Immature natural killer cell (primary cell): ENCODE measurements at regions not wholly inside any gene's neighbourhood (a gene's known extent, or its start where the extent isn't known, plus 50 kb on each side); places are given as distances from the start of the nearest gene placed in this dataset.
"Not testable (repeated sequence)": the region's sequence is repeated elsewhere in the genome, so short reads cannot be mapped to it uniquely, and the experiment has no call there.

Experiments used
- DNase-seq, 3 donors: peaks; one replicate each; pipeline ENCODE4 v3.0.0; 2022; ENCODE audit warnings: mixed read lengths in 1 of 3
- H3K27ac Mint-ChIP-seq, 6 donors: one replicate each; pipeline ENCODE4 v1.8.0; 2020; ENCODE audit warnings: mixed read lengths in 6 of 6, mild to moderate bottlenecking in 5 of 6, inconsistent platforms in 4 of 6, moderate library complexity in 3 of 6
- H3K27me3 Mint-ChIP-seq, 3 donors: one replicate each; pipeline ENCODE4 v1.8.0; 2020 to 2021; ENCODE audit warnings: low read depth in 3 of 3, mild to moderate bottlenecking in 3 of 3, mixed read lengths in 3 of 3, moderate library complexity in 3 of 3, inconsistent platforms in 1 of 3
- H3K36me3 Mint-ChIP-seq, 3 donors: one replicate each; pipeline ENCODE4 v1.8.0; 2020; ENCODE audit warnings: mixed read lengths in 3 of 3, inconsistent platforms in 2 of 3, mild to moderate bottlenecking in 2 of 3
- H3K4me1 Mint-ChIP-seq, 2 donors: one replicate each; pipeline ENCODE4 v1.8.0; 2020; ENCODE audit warnings: inconsistent platforms in 2 of 2, mild to moderate bottlenecking in 2 of 2, mixed read lengths in 2 of 2, moderate library complexity in 1 of 2
- H3K4me3 Mint-ChIP-seq, 5 donors: one replicate each; pipeline ENCODE4 v1.8.0; 2020; ENCODE audit warnings: mild to moderate bottlenecking in 5 of 5, mixed read lengths in 5 of 5, inconsistent platforms in 3 of 5, moderate library complexity in 3 of 5
- H3K9me3 Mint-ChIP-seq, 6 donors: one replicate each; pipeline ENCODE4 v1.8.0; 2020; ENCODE audit warnings: mild to moderate bottlenecking in 6 of 6, mixed read lengths in 6 of 6, inconsistent platforms in 4 of 6, moderate library complexity in 3 of 6

DNA sequence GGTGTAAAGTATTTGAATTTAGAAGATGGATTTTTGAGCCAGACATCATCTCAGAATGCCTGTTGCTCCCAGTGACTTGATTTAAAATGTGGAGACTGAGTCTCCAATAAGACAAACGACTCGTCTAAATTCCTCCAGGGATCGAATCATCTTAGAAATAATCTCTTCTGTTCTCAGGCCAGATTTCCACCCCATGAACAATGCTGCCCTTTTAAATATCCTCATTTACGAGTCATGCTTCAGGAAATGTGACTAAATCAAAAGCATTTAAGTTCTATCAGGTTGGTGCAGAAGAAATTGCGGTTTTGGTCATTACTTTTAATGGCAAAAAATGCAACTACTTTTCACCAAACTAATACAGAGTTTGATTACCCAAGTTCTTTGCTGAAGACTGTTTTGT is 684.6 kb upstream of the SOX11 start:
- Mint-ChIP-seq H3K27ac (no peak overlapping the region), H3K36me3 (no peaks in the 10 kb centered on the region), H3K27me3 (peaks cover 0 to 2% (median 0%) of the 10 kb centered on the region in 3 donors), H3K9me3 (peaks cover 8 to 49% (median 22%) of the 10 kb centered on the region in 6 donors), H3K4me3 (no peak overlapping the region), H3K4me1 (no peaks in the 10 kb centered on the region)
- no peak for DNase-seq

DNA sequence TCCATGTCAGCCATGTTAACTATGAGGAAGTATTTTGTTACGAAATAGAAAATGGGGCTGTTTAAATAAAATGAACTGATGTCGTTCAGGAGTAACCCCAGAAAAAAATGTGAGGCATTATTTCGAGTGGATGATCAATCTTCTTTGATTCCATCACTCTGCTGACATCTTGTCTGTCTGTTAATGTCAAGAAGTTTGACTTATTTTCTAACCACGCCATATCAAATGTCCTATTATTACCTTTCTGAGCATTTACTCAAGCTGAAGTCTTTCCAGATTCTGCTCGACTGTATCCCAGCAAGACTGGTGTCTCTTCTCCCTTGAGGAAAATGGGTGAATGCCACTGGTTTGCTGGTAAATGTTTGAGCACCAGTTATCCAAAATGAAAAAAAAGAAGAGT is 672.9 kb upstream of the SOX11 start:
- Mint-ChIP-seq H3K4me1 (no peaks in the 10 kb centered on the region), H3K27ac (no peak overlapping the region), H3K9me3 (peaks cover 8 to 32% (median 25%) of the 10 kb centered on the region in 6 donors), H3K4me3 (no peak overlapping the region), H3K27me3 (peaks cover 0 to 14% (median 2%) of the 10 kb centered on the region in 3 donors), H3K36me3 (peaks cover 0 to 4% (median 0%) of the 10 kb centered on the region in 3 donors)
- no peak for DNase-seq

DNA sequence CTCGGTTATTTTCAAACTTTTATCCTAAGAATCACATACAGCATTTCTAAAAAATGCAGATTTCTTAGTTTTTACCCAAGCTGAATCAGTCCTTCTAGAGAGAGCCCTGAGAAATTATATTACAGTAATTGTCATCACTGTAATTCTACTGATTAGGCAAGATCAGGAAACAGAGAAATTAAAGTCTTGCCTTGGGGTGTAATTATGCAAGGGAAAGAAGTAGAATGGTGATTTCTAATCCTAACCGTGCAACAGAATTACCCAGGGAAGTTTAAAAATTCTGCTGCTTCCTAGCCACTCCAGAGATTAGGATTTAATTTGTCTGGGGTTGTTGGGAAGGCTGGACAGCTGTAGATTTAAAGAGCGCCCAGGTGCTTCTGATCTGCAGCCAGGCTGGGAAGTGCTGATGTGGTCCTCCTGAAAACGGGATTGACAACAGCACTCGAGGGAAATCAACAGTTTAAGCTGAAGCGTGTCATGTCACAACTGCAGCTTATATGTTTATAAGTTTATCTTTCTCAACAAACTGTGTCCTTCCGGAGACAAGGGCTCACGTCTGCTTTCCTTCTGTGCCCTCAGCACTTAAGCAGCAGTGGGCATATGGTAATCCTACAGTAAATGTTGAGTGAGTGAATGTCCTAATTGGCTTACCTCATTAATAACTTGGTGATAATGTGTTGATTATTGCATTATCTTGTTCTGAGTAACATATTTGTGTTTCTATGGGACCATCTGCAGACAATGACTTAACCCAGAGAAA is 671.9 kb upstream of the SOX11 start:
- peaks cover 8 to 31% (median 24%) of the 10 kb centered on the region in 6 donors for H3K9me3 Mint-ChIP-seq
- no peak overlapping the region for H3K27ac Mint-ChIP-seq
- no peak for DNase-seq
- peaks cover 0 to 14% (median 2%) of the 10 kb centered on the region in 3 donors for H3K27me3 Mint-ChIP-seq
- no peaks in the 10 kb centered on the region for H3K4me1 Mint-ChIP-seq
- no peak overlapping the region for H3K4me3 Mint-ChIP-seq
- H3K36me3 Mint-ChIP-seq = peaks cover 0 to 4% (median 0%) of the 10 kb centered on the region in 3 donors

DNA sequence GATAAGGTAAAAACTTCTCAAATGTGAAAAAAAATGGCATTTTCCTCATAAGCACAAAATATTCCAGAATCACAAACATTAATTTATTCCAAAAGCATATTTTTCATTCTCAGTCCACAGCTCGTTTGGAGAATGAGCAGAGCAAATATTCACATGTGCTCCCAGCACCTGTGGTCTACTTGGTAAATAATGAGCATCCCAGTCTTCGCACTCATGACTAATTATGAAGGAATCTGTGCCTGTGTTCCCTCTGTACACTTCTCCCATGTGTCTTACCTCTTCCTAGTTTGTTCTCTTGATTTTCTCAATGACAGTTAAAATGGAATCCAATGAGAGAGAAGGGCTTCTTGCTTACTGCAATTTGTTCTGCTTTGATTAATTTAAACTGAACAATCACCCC is 671.0 kb upstream of the SOX11 start:
- Mint-ChIP-seq H3K27me3 (peaks cover 0 to 12% (median 2%) of the 10 kb centered on the region in 3 donors), H3K36me3 (peaks cover 0 to 4% (median 0%) of the 10 kb centered on the region in 3 donors), H3K4me3 (no peak overlapping the region), H3K4me1 (no peaks in the 10 kb centered on the region), H3K9me3 (peaks cover 8 to 33% (median 24%) of the 10 kb centered on the region in 6 donors), H3K27ac (no peak overlapping the region)
- DNase-seq = no peak

DNA sequence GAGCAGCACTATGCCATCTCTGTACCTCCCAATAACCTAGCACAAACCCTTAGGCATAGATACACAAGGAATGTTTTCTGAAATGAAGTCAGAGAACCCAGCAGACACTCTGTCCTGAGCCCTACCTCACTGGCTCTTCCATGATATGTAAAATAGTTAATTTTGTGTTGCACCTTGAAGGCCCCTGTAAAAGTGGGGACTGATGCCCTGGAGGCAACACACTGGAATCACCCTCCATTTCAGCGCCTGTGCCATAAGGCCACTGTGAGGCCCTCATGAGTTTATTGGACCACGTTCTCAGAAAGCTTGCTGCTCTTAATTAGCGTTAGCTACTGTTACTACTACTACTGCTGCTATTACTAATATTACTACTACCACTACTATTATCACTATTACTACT is 670.1 kb upstream of the SOX11 start:
- Mint-ChIP-seq H3K27ac (no peak overlapping the region), H3K9me3 (peaks cover 8 to 33% (median 23%) of the 10 kb centered on the region in 6 donors), H3K4me3 (no peak overlapping the region), H3K4me1 (no peaks in the 10 kb centered on the region), H3K27me3 (peaks cover 0 to 12% (median 2%) of the 10 kb centered on the region in 3 donors), H3K36me3 (peaks cover 0 to 4% (median 0%) of the 10 kb centered on the region in 3 donors)
- no peak for DNase-seq

DNA sequence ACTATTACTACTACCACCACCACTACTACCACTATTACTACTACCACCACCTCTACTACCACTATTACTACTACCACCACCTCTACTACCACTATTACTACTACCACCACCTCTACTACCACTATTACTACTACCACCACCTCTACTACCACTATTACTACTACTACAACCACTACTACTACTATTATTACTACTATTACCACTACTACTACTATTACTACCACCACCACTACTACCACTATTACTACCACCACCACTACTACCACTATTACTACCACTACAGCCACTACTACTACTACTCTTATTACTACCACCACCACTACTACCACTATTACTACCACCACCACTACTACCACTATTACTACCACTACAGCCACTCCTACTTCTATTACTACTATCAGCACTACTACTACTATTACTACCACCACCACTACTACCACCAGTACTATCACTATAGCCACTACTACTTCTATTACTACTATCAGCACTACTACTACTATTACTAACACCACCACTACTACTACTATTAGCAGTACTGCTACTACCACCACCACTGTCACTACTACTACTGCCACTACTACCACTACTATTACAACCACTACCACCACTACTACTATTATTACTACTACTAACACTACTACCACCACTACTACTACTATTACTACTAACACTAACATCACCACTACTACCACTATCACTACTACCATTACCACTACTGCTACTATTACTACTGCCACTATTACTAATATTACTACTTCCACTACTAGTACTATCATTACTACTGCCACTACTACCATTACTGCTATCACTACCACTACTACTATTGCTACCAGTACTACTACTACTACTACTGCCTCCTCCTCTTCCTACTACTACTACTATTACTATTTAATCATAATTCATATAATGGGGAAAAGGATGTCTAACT is 669.2 kb upstream of the SOX11 start:
- Mint-ChIP-seq H3K9me3 (peaks cover 8 to 33% (median 20%) of the 10 kb centered on the region in 6 donors), H3K27me3 (peaks cover 0 to 12% (median 2%) of the 10 kb centered on the region in 3 donors), H3K27ac (peak overlapping the region in 1 of 6 donors; percentile 9)
- DNase-seq, H3K4me1 Mint-ChIP-seq, H3K4me3 Mint-ChIP-seq, H3K36me3 Mint-ChIP-seq: not testable (repeated sequence)

DNA sequence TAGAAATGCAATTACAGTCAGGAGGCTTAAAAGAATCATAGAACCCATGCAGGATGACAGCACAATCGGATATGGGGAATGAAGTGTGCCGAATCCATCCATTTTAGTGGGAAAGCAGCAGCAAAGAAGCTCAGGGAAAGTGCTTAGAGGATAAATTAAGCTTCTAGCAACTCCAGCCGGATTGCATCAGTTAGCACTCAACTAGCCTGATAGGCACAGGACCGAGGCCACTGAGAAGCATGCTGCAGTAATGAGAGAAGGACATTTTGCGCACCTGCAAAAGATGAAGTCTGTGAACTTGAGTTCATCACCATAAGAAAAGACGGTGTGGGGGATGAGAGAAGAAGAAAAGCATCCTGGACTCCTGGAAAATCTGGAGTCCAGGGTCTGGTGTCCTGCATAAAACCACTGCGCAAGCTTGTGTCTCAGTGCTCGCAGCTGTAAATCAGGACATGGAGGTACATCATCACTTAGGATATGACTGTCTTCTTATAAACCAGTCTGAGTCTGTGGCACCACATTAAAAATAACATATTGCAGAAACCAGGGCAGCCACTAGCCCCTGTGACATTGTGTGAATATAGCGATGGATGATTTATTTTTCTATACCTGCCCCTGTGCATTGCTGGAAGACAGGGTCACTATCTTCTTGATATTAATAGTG is 665.5 kb upstream of the SOX11 start:
- H3K27ac Mint-ChIP-seq = no peak overlapping the region
- peaks cover 7 to 20% (median 14%) of the 10 kb centered on the region in 6 donors for H3K9me3 Mint-ChIP-seq
- peaks cover 0 to 4% (median 0%) of the 10 kb centered on the region in 3 donors for H3K36me3 Mint-ChIP-seq
- no peaks in the 10 kb centered on the region for H3K4me1 Mint-ChIP-seq
- H3K4me3 Mint-ChIP-seq = no peak overlapping the region
- H3K27me3 Mint-ChIP-seq = peaks cover 0 to 12% (median 2%) of the 10 kb centered on the region in 3 donors
- DNase-seq = no peak

DNA sequence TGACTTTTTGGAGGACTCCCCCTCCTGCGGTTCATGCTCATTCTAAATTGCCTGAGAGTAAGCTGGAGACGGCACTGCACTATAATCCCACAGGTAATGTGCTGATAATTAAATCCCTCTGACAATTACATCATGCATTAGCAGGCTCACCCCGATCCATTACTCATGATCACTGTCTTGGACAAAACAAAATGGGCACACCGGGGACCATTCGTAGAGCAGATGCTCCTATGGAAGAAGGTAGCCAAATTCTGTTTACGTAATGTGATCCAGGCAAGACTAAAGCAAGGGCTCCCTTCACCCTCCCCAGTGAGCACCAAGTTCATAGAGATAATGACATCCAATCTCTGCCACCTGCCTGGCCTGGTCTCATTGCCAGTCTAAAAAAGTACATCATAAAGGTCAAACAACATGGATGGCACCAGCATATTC is 657.1 kb upstream of the SOX11 start:
- Mint-ChIP-seq H3K27me3 (peaks cover 0 to 2% (median 0%) of the 10 kb centered on the region in 3 donors), H3K27ac (no peak overlapping the region), H3K4me3 (no peak overlapping the region), H3K4me1 (no peaks in the 10 kb centered on the region), H3K36me3 (no peaks in the 10 kb centered on the region), H3K9me3 (peaks cover under 1 to 16% (median 8%) of the 10 kb centered on the region in 6 donors)
- DNase-seq = no peak

DNA sequence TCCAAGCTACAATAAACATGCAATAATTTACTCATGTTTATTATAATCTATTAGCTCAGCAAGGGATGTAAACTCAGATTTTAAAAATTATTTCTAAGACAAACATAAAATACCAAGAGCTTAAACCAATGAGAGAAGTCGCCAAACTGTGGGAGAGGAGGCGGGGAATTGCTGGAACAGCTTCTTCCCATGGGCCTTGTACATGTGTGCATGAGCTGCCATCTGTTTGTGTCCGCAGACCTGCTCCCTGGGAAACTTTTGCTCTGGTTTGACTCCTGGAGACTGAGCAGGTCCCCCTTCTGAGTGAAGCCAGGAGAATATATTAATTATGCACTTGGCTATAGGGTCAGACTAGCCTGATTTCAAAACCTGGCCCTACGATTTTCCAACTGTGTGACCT is 655.9 kb upstream of the SOX11 start:
- Mint-ChIP-seq H3K4me3 (no peak overlapping the region), H3K27me3 (peaks cover 0 to 3% (median 2%) of the 10 kb centered on the region in 3 donors), H3K9me3 (peaks cover 7 to 21% (median 13%) of the 10 kb centered on the region in 6 donors), H3K27ac (no peak overlapping the region), H3K4me1 (no peaks in the 10 kb centered on the region), H3K36me3 (no peaks in the 10 kb centered on the region)
- DNase-seq = no peak

DNA sequence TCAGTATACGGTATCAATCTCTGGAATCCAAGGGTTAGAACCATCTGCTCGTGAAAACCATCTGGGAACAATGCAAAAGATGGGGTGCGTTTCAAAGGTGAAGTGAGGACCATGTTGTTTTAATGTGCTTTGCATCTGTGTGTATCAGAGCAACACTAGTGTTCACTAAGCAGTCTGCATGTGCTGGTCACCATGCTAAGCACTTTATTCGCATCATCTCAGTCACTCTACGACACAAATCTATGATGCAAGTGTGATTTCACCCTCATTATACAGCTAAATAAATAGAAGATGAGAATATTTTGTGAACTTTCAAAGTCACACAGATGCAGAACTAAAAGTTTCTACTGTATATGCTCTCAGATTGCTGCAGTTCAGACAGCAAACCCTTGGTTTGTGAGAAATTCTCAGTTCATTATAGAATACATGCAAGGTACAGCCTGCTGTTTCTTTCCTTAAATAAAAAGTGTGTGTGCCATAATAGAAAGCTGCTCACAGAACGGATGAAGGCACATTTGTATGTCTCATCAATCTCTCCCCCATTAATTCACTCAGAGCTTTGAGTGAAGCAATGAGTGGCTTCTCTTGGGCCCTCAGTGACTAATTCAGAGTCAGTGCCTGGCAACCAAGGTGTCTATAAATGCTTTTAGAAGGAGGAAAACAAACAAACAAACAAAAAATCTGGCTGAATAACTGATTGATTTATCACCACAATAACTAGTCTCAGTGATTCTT is 652.8 kb upstream of the SOX11 start:
- peaks cover 0 to 4% (median 0%) of the 10 kb centered on the region in 3 donors for H3K27me3 Mint-ChIP-seq
- H3K9me3 Mint-ChIP-seq = peaks cover 7 to 25% (median 13%) of the 10 kb centered on the region in 6 donors
- no peak for DNase-seq
- no peaks in the 10 kb centered on the region for H3K36me3 Mint-ChIP-seq
- H3K4me1 Mint-ChIP-seq = no peaks in the 10 kb centered on the region
- no peak overlapping the region for H3K4me3 Mint-ChIP-seq
- no peak overlapping the region for H3K27ac Mint-ChIP-seq

DNA sequence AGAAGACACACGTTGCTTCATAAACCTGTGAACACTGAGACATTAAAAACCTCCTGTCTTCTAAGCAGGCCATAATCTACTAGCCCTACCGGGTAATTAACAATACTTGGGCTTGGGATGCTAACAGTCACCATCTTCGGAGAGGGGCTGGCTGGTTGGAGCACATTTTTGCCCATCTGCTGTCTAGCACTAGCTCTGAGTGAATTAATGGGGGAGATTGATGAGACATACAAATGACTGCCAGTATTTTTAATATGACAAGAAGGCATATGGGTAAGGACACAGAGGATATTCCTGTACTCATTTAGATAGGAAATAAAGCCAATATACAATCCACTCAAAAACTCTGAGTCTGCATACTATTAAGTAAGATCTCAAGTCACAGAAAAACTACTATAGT is 651.6 kb upstream of the SOX11 start:
- no peaks in the 10 kb centered on the region for H3K36me3 Mint-ChIP-seq

DNA sequence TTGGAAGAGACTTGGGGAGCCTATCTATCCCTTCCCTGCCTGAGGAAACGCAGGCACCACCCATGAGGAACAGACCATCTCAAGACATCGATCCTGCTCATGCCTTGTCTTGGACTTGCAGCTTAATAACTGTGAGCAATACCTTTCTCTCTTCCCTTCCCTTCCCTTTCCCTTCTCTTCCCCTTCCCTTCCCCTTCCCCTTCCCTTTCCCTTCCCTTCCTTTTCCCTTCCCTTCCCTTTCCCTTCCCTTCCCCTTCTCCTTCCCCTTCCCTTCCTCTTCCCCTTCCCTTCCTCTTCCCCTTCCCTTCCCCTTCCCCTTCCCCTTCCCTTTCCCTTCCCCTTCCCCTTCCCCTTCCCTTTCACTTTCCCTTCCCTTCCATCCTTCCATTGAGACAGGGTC is 650.7 kb upstream of the SOX11 start:
- no peak for DNase-seq
- Mint-ChIP-seq H3K4me1 (no peaks in the 10 kb centered on the region), H3K27me3 (peaks cover 0 to 4% (median 0%) of the 10 kb centered on the region in 3 donors), H3K27ac (no peak overlapping the region), H3K4me3 (no peak overlapping the region), H3K9me3 (peaks cover 7 to 24% (median 13%) of the 10 kb centered on the region in 6 donors), H3K36me3 (no peaks in the 10 kb centered on the region)

More for the DNA sequence above, 651.6 kb upstream of the SOX11 start:
- peaks cover 7 to 29% (median 13%) of the 10 kb centered on the region in 6 donors for H3K9me3 Mint-ChIP-seq
- DNase-seq = no peak
- H3K27me3 Mint-ChIP-seq = peaks cover 0 to 4% (median 0%) of the 10 kb centered on the region in 3 donors
- no peaks in the 10 kb centered on the region for H3K4me1 Mint-ChIP-seq
- H3K27ac Mint-ChIP-seq = no peak overlapping the region
- no peak overlapping the region for H3K4me3 Mint-ChIP-seq
